Large intestine (tissue), 3 donors: ENCODE measurements at regions not wholly inside any gene's neighbourhood (a gene's known extent, or its start where the extent isn't known, plus 50 kb on each side); places are given as distances from the start of the nearest gene placed in this dataset.

ENCODE experiments used
- DNase-seq, 2 donors: peaks; one replicate each; pipeline versions ENCODE4 v3.0.0 to v3.0.0-alpha.2; 2013
- H3K27ac ChIP-seq: one replicate; pipeline ENCODE4 v1.5.1; 2013; ENCODE audit warnings: low read length
- H3K27me3 ChIP-seq: 2 replicates; pipeline ENCODE4 v1.6.1; 2013; ENCODE audit warnings: low read length; ENCODE audit not compliant: control insufficient read depth, insufficient read depth
- H3K36me3 ChIP-seq: 2 replicates; pipeline ENCODE4 v1.6.1; 2013; ENCODE audit warnings: low read length; ENCODE audit not compliant: control insufficient read depth, insufficient read depth
- H3K4me1 ChIP-seq: one replicate; pipeline ENCODE4 v1.6.1; 2013; ENCODE audit warnings: low read length; ENCODE audit not compliant: control insufficient read depth, insufficient read depth
- H3K4me3 ChIP-seq: one replicate; pipeline ENCODE4 v1.5.1; 2013; ENCODE audit warnings: low read length
- H3K9me3 ChIP-seq: one replicate; pipeline ENCODE4 v1.6.1; 2013; ENCODE audit warnings: mild to moderate bottlenecking, low read depth, low read length, moderate library complexity; ENCODE audit not compliant: control insufficient read depth
- WGBS: methylation state at CpG from one replicate; pipeline ENCODE4 v1.1.5; 2013; ENCODE audit warnings: low lambda C conversion rate; ENCODE audit not compliant: insufficient coverage; 5-methylcytosine and 5-hydroxymethylcytosine counted together

DNA sequence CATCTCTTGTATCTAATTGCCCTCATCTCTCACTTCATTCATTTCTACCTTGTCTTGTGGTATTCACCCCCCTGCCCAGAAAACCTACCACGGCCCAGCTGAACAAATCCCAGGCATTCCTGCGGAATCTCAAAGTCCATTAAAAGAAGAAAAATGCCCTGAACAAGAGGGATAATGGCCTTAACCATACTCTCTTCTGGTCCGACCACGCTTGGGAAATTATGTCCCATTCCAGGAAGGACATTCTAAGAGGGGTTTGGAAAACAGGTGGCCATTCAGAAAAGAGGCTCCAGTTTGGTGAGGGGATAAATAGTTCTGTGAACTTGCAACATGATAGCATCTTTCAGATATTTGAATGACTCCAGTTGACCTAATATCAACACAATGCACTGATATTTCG, 349.9 kb upstream of the ZNF521 start:
- Histone ChIP-seq H3K36me3 (no peaks in the 10 kb centered on the region), H3K27me3 (no peaks in the 10 kb centered on the region), H3K9me3 (no peaks in the 10 kb centered on the region), H3K4me3 (no peak overlapping the region), H3K4me1 (no peaks in the 10 kb centered on the region), H3K27ac (no peak overlapping the region)
- WGBS: no CpG with 5 or more reads among the region's 5 CpGs
- no peak for DNase-seq

DNA sequence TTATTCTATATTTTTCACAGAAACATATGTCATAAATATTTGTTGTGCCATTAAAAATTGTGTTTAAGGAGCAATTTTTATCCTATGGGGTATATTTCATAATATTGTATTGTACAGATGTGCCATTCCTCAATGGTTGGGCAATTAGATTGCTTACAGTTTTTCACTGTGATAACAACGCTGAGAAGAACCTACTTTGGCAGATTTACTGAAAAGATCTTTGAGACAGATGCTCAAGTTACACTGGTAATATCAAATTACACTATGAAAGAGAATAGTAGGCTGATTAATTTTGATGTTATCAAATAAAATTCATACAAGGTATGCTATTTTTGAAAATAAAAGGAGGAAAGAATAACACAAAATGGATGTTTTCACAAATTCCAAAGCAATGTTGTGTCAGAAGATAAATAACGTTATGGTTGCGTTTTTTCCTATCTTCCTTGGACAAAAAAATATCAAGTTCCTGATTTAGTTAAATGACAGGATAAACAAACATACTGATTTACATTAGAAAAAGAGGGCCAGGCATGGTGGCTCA, 335.1 kb upstream of the ZNF521 start:
- Histone ChIP-seq H3K4me1 (no peaks in the 10 kb centered on the region), H3K36me3 (no peaks in the 10 kb centered on the region), H3K27me3 (no peaks in the 10 kb centered on the region), H3K9me3 (no peaks in the 10 kb centered on the region), H3K4me3 (no peak overlapping the region), H3K27ac (no peak overlapping the region)
- DNase-seq: no peak
- WGBS: 87% methylated on average over 3 of the region's 3 CpGs

DNA sequence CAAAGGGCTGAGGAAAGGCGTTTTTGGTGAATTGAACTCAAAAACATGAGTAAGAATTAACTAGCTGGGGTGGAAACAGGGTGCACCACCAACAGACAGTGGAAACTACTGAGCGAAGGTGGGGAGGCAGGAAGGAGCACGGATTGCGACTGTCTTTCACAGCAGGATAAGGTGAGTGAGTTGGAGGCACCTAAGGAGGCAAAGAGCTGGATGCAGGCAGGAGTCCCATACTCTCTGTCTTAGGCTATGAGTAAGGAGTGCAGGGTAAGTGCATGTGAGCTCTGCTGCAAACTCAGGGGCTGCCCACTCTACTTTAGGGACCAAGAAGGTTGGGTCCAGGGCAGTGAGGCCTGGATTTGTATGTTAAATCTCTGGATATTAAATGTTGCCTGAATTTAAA, 333.1 kb upstream of the ZNF521 start:
- no peak for DNase-seq
- Histone ChIP-seq H3K27me3 (no peaks in the 10 kb centered on the region), H3K36me3 (no peaks in the 10 kb centered on the region), H3K4me1 (no peaks in the 10 kb centered on the region), H3K27ac (no peak overlapping the region), H3K9me3 (no peaks in the 10 kb centered on the region), H3K4me3 (no peak overlapping the region)
- no CpG with 5 or more reads among the region's 4 CpGs for WGBS

DNA sequence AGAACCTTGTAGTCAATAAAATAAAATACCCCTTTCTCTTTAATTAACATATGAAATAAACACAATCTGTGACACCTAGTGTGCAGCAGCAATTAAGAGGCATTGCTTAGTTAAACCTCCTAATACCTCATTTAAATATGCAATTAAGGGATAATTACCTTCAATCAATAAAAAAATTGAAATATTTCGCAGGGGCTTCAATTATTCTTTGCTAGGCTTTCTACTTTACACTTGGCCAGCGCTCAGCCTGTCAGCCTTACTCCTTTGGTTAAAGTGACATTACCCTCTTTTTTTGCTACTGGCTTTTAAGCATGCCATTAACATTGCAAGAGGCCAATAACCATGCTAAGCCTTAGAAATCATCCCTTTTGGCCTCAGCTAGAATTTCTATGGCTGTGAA, 327.5 kb upstream of the ZNF521 start:
- DNase-seq: no peak
- Histone ChIP-seq H3K27ac (no peak overlapping the region), H3K9me3 (no peaks in the 10 kb centered on the region), H3K4me1 (no peaks in the 10 kb centered on the region), H3K4me3 (no peak overlapping the region), H3K27me3 (no peaks in the 10 kb centered on the region), H3K36me3 (no peaks in the 10 kb centered on the region)
- WGBS: no CpG with 5 or more reads among the region's 2 CpGs

DNA sequence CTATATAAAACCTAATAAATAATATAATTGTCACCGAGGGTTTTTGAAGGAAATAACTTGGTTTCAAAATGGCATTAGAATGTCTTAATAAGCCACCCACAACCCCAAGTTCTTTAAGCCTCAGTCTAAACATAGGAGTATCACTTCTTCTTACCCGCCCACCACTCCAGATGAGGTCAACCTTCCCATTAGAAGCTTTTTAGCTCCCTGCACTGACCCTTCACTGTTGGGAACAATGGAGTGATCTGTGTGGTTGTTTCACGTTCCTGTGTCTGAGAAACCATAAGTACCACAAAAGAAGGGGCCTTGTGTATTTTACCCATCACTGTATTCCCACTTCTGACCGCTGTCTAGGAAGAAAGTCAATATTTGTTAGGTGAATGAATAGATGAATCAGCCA, 326.3 kb upstream of the ZNF521 start:
- no peak for DNase-seq
- no peaks in the 10 kb centered on the region for H3K4me1 ChIP-seq
- H3K27ac ChIP-seq: no peak overlapping the region
- no peaks in the 10 kb centered on the region for H3K36me3 ChIP-seq
- WGBS: 88% methylated on average over 1 of the region's 4 CpGs
- no peaks in the 10 kb centered on the region for H3K27me3 ChIP-seq
- H3K9me3 ChIP-seq: no peaks in the 10 kb centered on the region
- no peak overlapping the region for H3K4me3 ChIP-seq

DNA sequence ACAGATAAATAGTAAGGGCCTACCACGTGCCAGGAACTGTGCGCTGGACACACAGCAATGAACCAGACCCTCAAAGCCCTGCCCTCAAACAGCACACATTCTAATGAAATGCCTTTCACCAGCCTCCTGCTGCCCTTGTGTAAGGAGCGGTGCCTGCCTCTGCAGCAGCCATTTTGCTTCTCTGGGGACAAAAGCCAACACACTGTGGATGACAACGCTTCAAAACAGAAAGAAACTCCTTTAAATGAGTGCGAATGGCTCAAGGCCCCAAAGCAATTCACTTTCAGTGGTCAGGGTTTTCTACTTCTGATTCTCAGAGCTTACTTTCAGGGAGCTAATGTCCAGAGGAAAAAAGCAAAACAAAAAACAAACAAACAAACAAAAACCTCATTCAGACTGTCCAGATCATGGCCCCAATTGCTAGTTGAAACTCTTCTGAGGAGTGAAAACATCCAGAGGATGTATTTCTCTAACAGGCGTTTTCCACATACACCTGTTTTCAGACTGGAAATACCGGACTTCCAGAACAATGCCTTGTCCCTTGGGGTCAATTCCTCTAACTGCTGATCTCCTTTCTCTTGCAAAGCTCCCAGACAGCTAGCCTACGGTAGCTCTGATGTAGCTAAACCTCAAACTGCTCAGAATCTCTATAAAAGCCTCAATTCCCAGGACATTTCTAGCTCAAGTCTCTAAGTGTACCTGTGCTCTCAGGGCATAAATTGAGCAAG, 323.3 kb upstream of the ZNF521 start:
- H3K27ac ChIP-seq: no peak overlapping the region
- no peaks in the 10 kb centered on the region for H3K4me1 ChIP-seq
- no peak overlapping the region for H3K4me3 ChIP-seq
- no peak for DNase-seq
- 80% methylated on average over 1 of the region's 8 CpGs for WGBS
- H3K36me3 ChIP-seq: no peaks in the 10 kb centered on the region
- no peaks in the 10 kb centered on the region for H3K27me3 ChIP-seq
- no peaks in the 10 kb centered on the region for H3K9me3 ChIP-seq

DNA sequence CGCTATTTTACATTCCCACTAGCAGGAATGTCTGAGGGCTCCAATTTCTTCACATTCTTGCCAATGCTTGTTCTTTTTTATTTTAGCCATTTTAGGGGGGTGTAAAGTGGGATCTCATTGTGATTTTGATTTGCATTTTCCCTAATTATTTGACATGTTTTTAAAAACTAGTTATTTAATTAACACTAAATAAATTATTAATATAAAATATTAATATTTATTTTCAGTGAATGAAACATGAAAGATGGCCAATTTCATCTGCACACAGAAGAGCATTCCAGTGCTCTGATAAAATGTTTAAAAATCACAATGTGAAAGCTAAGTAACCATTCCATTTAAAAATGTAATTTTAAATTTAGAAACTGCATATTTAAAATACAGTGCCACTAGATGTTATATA, 322.2 kb upstream of the ZNF521 start:
- Histone ChIP-seq H3K36me3 (no peaks in the 10 kb centered on the region), H3K27ac (no peak overlapping the region), H3K27me3 (no peaks in the 10 kb centered on the region), H3K4me1 (no peaks in the 10 kb centered on the region), H3K4me3 (no peak overlapping the region), H3K9me3 (no peaks in the 10 kb centered on the region)
- 100% methylated on average over 1 of the region's 1 CpG for WGBS
- DNase-seq: no peak

DNA sequence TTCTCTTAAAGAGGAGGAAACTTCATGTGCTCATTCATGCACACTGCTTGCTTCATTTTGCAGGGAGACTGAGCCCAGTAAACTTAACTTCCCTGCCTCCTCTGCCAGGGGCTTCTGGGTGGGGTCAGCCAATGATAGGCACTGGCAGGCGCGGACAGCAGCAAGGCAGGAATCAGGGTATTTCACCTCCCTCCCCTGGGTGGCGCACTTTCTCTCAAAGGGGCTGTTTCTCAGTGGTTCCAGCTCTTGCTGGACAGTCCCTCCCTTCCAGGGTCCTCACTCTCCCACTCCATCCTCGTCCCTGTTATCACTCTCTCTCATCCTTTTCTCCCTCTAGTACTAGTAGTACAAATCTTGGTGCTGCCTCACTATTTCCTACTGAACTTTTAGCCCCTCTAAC, 320.5 kb upstream of the ZNF521 start:
- WGBS: 83% methylated on average over 1 of the region's 4 CpGs
- Histone ChIP-seq H3K27me3 (no peaks in the 10 kb centered on the region), H3K4me1 (no peaks in the 10 kb centered on the region), H3K36me3 (no peaks in the 10 kb centered on the region), H3K9me3 (no peaks in the 10 kb centered on the region), H3K4me3 (no peak overlapping the region), H3K27ac (no peak overlapping the region)
- no peak for DNase-seq

DNA sequence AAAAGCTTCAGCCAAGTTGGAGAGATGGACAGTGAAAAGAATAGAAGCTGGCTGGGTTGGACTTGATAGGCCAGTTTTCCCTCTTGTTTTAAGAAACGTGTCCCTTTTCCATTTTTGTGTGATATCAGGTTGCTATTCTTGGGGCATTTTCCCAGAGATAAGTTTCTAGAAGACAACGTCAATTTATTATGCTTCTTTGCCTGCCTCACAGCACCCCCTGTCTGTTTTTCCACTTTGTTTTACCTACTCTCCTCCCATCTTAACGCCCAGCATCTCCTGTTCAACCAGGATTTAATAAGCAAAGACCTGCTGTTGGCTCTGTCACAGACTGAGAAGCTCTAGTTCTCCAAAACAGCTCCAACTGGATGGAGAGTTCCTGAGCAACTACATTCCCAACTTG, 317.8 kb upstream of the ZNF521 start:
- DNase-seq: no peak
- WGBS: 13% methylated on average over 2 of the region's 3 CpGs
- Histone ChIP-seq H3K4me3 (no peak overlapping the region), H3K9me3 (no peaks in the 10 kb centered on the region), H3K27ac (no peak overlapping the region), H3K4me1 (no peaks in the 10 kb centered on the region), H3K36me3 (no peaks in the 10 kb centered on the region), H3K27me3 (no peaks in the 10 kb centered on the region)

DNA sequence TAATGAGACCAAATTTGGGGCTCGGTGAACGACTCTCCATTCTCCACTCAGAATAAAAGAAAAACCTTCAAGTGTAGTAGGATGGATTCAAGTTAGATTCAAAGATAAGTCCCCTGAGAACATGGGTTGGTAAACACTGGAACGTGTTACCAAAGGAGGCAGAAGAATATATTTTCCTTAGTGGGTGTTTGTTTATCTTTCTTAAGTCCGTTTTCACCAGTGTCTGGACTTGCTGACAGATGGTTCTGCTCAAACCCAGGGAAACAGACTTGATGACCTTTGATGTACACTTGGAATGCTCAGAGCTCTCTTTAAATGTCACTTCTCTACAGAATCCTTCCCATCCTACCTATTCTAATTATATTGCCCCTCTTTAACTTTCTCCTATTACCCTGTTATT, 310.3 kb upstream of the ZNF521 start:
- WGBS: 40% methylated on average over 2 of the region's 4 CpGs
- Histone ChIP-seq H3K27ac (no peak overlapping the region), H3K9me3 (no peaks in the 10 kb centered on the region), H3K36me3 (no peaks in the 10 kb centered on the region), H3K4me3 (no peak overlapping the region), H3K4me1 (no peaks in the 10 kb centered on the region), H3K27me3 (no peaks in the 10 kb centered on the region)
- DNase-seq: no peak

DNA sequence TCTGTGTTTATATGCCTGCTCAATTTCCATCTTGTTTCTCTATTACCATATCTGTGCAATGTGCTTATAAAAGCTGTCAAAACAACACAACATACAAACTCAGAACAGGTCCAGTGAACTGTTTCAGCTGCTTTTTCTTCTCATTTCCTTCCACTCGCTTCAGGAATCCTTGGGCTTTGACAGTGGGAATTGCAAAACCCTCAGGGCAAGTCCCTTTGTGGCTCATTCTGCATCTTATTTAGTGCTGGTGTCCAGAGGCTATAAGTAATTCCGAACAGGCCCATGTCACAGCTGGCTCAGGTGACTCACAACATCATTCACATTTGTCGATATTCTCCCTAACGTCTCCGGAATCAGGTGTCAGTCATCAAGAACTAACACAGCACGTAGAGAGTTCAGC, 309.9 kb upstream of the ZNF521 start:
- no peak for DNase-seq
- WGBS: no CpG with 5 or more reads among the region's 6 CpGs
- no peak overlapping the region for H3K27ac ChIP-seq
- H3K4me1 ChIP-seq: no peaks in the 10 kb centered on the region
- no peaks in the 10 kb centered on the region for H3K36me3 ChIP-seq
- H3K9me3 ChIP-seq: no peaks in the 10 kb centered on the region
- no peaks in the 10 kb centered on the region for H3K27me3 ChIP-seq
- no peak overlapping the region for H3K4me3 ChIP-seq
